Right atrium auricular region (tissue), 2 donors: ENCODE measurements at regions not wholly inside any gene's neighbourhood (a gene's known extent, or its start where the extent isn't known, plus 50 kb on each side); places are given as distances from the start of the nearest gene placed in this dataset.

Experiments
- DNase-seq: peaks from one replicate; pipeline ENCODE4 v3.0.0-alpha.2; 2019; ENCODE audit warnings: low spot score
- H3K27ac ChIP-seq, 2 donors: fragments of 200-600 bp; sonication (generic); 1 replicate in 1 of 2; 2 replicates in 1 of 2; pipeline ENCODE4 v1.5.1; 2016 to 2019
- H3K27me3 ChIP-seq, 2 donors: fragments of 200-600 bp; sonication (generic); one replicate each; pipeline versions ENCODE4 v1.5.1 to v1.6.0; 2017 to 2019
- H3K36me3 ChIP-seq: fragments of 200-600 bp; sonication (generic); one replicate; pipeline ENCODE4 v1.5.1; 2016
- H3K4me1 ChIP-seq, 2 donors: fragments of 200-600 bp; sonication (generic); one replicate each; pipeline versions ENCODE4 v1.5.1 to v1.6.0; 2017 to 2019
- H3K4me3 ChIP-seq, 2 donors: fragments of 200-600 bp; sonication (generic); 1 replicate in 1 of 2; 2 replicates in 1 of 2; pipeline ENCODE4 v1.5.1; 2017 to 2019; ENCODE audit warnings: mild to moderate bottlenecking in 1 of 2, moderate library complexity in 1 of 2
- H3K9me3 ChIP-seq, 2 donors: fragments of 200-600 bp; sonication (generic); one replicate each; pipeline ENCODE4 v1.5.1; 2019
- CTCF ChIP-seq, 2 donors: fragments of 200-600 bp; sonication (generic); IDR thresholded peaks; one replicate each; pipeline ENCODE4 v1.5.1; 2019; ENCODE audit warnings: antibody characterized with exemption in 2 of 2

DNA sequence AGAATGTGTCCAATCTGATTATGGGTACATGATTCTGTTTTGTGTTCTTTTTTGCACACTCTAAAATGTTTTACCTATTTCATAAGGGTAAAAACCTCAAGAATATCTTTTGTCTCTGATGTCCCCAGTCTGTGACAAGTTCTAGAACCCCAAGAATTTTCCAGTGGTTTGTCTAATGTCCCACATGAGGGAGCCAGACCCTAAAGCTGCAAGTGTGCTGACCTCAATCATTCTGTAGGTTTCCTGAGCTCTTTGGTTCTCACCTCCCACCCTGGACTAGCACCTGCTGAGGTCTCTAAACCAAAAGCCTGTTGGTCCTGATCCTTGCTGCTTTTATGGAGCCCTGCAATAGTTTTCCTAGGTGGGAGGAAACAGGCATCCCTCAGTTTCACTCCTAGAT, 149.8 kb upstream of the MPPED2 start:
- H3K36me3 ChIP-seq = no peaks in the 10 kb centered on the region
- H3K4me1 ChIP-seq = no peaks in the 10 kb centered on the region
- H3K9me3 ChIP-seq = no peaks in the 10 kb centered on the region
- H3K4me3 ChIP-seq = no peak overlapping the region
- DNase-seq = no peak
- no peak for TF ChIP-seq CTCF (IDR thresholded peaks at IDR 0.05)
- H3K27ac ChIP-seq = no peak overlapping the region
- H3K27me3 ChIP-seq = no peaks in the 10 kb centered on the region

DNA sequence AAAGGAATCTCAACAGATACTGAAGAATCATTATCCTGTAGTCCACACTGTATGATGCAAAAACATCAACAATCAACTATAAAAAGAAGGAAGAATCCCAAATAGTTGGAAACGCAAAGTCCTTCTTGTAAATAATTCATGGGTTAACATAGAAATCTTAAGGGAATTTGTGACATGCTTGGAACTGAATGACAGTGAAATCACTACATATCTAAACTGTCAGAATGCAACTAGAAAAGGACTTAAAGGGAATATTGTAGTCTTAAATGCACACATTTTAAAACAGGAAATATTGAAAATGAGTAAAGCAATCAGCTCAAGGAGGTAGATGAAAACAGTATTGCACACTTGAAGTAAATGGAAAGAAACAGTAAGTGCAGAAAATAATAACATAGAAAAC, 147.6 kb upstream of the MPPED2 start:
- Histone ChIP-seq H3K27me3 (no peaks in the 10 kb centered on the region), H3K27ac (no peak overlapping the region), H3K9me3 (no peaks in the 10 kb centered on the region), H3K4me3 (no peak overlapping the region), H3K36me3 (no peaks in the 10 kb centered on the region), H3K4me1 (no peaks in the 10 kb centered on the region)
- DNase-seq = no peak
- TF ChIP-seq CTCF (IDR thresholded peaks at IDR 0.05) = no peak

DNA sequence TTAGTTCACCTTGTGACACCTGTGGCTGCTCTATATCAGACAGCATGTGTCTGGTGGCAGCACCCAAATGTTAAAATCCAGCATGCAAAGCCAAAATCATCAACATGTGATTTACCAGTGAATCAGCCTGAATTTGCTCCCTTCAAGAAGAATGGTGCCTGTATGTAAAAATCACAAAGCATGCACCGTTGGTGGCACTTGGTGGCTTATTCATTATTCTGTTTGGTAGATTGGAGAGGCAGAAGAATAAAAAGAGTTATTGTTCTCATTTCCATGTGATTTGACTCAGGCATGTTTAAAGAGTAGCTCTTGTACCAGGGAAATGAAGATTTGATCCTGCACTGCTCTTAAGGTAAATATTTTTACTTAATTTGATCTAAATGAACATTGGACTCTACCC, 143.9 kb upstream of the MPPED2 start:
- H3K36me3 ChIP-seq = no peaks in the 10 kb centered on the region
- H3K9me3 ChIP-seq = no peaks in the 10 kb centered on the region
- H3K27me3 ChIP-seq = no peaks in the 10 kb centered on the region
- no peak overlapping the region for H3K27ac ChIP-seq
- H3K4me3 ChIP-seq = no peak overlapping the region
- no peak for DNase-seq
- no peak for TF ChIP-seq CTCF (IDR thresholded peaks at IDR 0.05)
- H3K4me1 ChIP-seq = no peaks in the 10 kb centered on the region

- H3K4me1 ChIP-seq = no peaks in the 10 kb centered on the region
- no peaks in the 10 kb centered on the region for H3K9me3 ChIP-seq
- no peaks in the 10 kb centered on the region for H3K36me3 ChIP-seq
- TF ChIP-seq CTCF (IDR thresholded peaks at IDR 0.05) = no peak
- no peak overlapping the region for H3K27ac ChIP-seq
- no peaks in the 10 kb centered on the region for H3K27me3 ChIP-seq
- DNase-seq = no peak
- no peak overlapping the region for H3K4me3 ChIP-seq
These were observed 143.1 kb upstream of the MPPED2 start for GRCh38 chr11:30729187-30729713.

GRCh38 chr11:30725645-30726195, 139.6 kb upstream of the MPPED2 start:
- no peaks in the 10 kb centered on the region for H3K27me3 ChIP-seq
- no peak for DNase-seq
- no peak for TF ChIP-seq CTCF (IDR thresholded peaks at IDR 0.05)
- H3K4me1 ChIP-seq = no peaks in the 10 kb centered on the region
- no peaks in the 10 kb centered on the region for H3K36me3 ChIP-seq
- no peaks in the 10 kb centered on the region for H3K9me3 ChIP-seq
- no peak overlapping the region for H3K4me3 ChIP-seq
- no peak overlapping the region for H3K27ac ChIP-seq

DNA sequence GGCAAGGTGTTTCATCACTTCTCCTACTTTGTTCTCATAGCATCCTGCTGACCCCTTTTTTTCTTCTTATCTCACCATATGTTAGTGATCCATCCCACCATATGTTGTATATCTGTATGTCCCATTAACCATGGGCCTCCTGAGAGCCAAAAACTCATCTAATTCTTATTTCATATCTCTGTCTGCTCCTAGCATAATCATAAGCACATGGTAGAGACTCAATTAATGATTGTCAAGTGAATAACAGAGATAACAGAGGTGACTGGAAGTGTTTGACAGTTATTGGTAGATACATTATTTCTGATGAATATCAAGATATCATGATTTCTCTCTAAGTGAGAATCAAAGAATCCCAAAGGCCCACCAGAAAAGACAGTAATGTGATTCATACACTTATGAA, 138.1 kb upstream of the MPPED2 start:
- Histone ChIP-seq H3K9me3 (no peaks in the 10 kb centered on the region), H3K36me3 (no peaks in the 10 kb centered on the region), H3K4me3 (no peak overlapping the region), H3K4me1 (no peaks in the 10 kb centered on the region), H3K27me3 (no peaks in the 10 kb centered on the region), H3K27ac (no peak overlapping the region)
- TF ChIP-seq CTCF (IDR thresholded peaks at IDR 0.05) = no peak
- DNase-seq = no peak
